IPS-20b (cell line): ENCODE measurements at regions not wholly inside any gene's neighbourhood (a gene's known extent, or its start where the extent isn't known, plus 50 kb on each side); places are given as distances from the start of the nearest gene placed in this dataset.
"Not testable (repeated sequence)": the region's sequence is repeated elsewhere in the genome, so short reads cannot be mapped to it uniquely, and the experiment has no call there.

Experiments
- H3K27ac ChIP-seq: one replicate; pipeline ENCODE4 v1.5.1; 2013; ENCODE audit warnings: low read length
- H3K27me3 ChIP-seq: 2 replicates; pipeline ENCODE4 v1.6.1; 2013; ENCODE audit warnings: mild to moderate bottlenecking, low read length, inconsistent platforms; ENCODE audit not compliant: insufficient read depth
- H3K36me3 ChIP-seq: 2 replicates; pipeline ENCODE4 v1.6.1; 2013; ENCODE audit warnings: low read depth, mild to moderate bottlenecking, inconsistent platforms, low read length, moderate library complexity; ENCODE audit not compliant: insufficient read depth
- H3K4me1 ChIP-seq: 2 replicates; pipeline ENCODE4 v1.6.1; 2013; ENCODE audit warnings: mild to moderate bottlenecking, control low read depth, inconsistent platforms, low read length, moderate library complexity; ENCODE audit not compliant: insufficient read depth
- H3K4me3 ChIP-seq: 2 replicates; pipeline ENCODE4 v1.5.1; 2013; ENCODE audit warnings: mild to moderate bottlenecking, low read length, inconsistent platforms
- H3K9ac ChIP-seq: 2 replicates; pipeline ENCODE4 v1.6.1; 2013; ENCODE audit warnings: low read depth, mild to moderate bottlenecking, inconsistent platforms, low read length, moderate library complexity
- H3K9me3 ChIP-seq: 2 replicates; pipeline ENCODE4 v1.6.1; 2013; ENCODE audit warnings: mild to moderate bottlenecking, low read depth, low read length, inconsistent platforms; ENCODE audit not compliant: insufficient read depth

GRCh38 chr18:30888344-30888743 lies 154.2 kb downstream of the DSC3 start:
- H3K9me3 ChIP-seq = no peaks in the 10 kb centered on the region
- H3K9ac ChIP-seq = no peak overlapping the region
- no peaks in the 10 kb centered on the region for H3K27me3 ChIP-seq
- H3K36me3 ChIP-seq = no peaks in the 10 kb centered on the region
- peaks cover 12% of the 10 kb centered on the region; the same call in 1 of the 2 replicates for H3K4me1 ChIP-seq
- no peak overlapping the region for H3K4me3 ChIP-seq
- H3K27ac ChIP-seq = no peak overlapping the region

GRCh38 chr18:30886998-30887397 lies 155.5 kb downstream of the DSC3 start:
- Histone ChIP-seq H3K27ac (no peak overlapping the region), H3K36me3 (no peaks in the 10 kb centered on the region), H3K4me1 (peaks cover 3% of the 10 kb centered on the region; the same call in 1 of the 2 replicates), H3K27me3 (no peaks in the 10 kb centered on the region), H3K9ac (no peak overlapping the region), H3K9me3 (no peaks in the 10 kb centered on the region), H3K4me3 (no peak overlapping the region)

GRCh38 chr18:30870466-30870865 lies 172.1 kb downstream of the DSC3 start:
- Histone ChIP-seq H3K36me3 (no peaks in the 10 kb centered on the region), H3K4me1 (peaks cover 14% of the 10 kb centered on the region; the same call in 1 of the 2 replicates), H3K27ac (no peak overlapping the region), H3K4me3 (no peak overlapping the region), H3K9me3 (no peaks in the 10 kb centered on the region), H3K27me3 (no peaks in the 10 kb centered on the region), H3K9ac (no peak overlapping the region)

GRCh38 chr18:30862900-30863299 lies 179.6 kb downstream of the DSC3 start:
- Histone ChIP-seq H3K9me3 (no peaks in the 10 kb centered on the region), H3K27me3 (no peaks in the 10 kb centered on the region), H3K4me3 (no peak overlapping the region), H3K9ac (no peak overlapping the region), H3K27ac (no peak overlapping the region), H3K4me1 (no peaks in the 10 kb centered on the region), H3K36me3 (no peaks in the 10 kb centered on the region)

- no peaks in the 10 kb centered on the region for H3K36me3 ChIP-seq
- H3K9ac ChIP-seq = no peak overlapping the region
- H3K27ac ChIP-seq = no peak overlapping the region
- H3K4me1 ChIP-seq = no peaks in the 10 kb centered on the region
- no peaks in the 10 kb centered on the region for H3K9me3 ChIP-seq
- H3K27me3 ChIP-seq = no peaks in the 10 kb centered on the region
- H3K4me3 ChIP-seq = no peak overlapping the region
Measured at GRCh38 chr18:30860741-30861140, 181.8 kb downstream of the DSC3 start.

- no peaks in the 10 kb centered on the region for H3K36me3 ChIP-seq
- no peaks in the 10 kb centered on the region for H3K4me1 ChIP-seq
- no peak overlapping the region for H3K9ac ChIP-seq
- no peak overlapping the region for H3K27ac ChIP-seq
- no peaks in the 10 kb centered on the region for H3K9me3 ChIP-seq
- no peaks in the 10 kb centered on the region for H3K27me3 ChIP-seq
- H3K4me3 ChIP-seq = no peak overlapping the region
Measured at GRCh38 chr18:30859036-30859435, 183.5 kb downstream of the DSC3 start.

- H3K27ac ChIP-seq = no peak overlapping the region
- H3K9ac ChIP-seq = no peak overlapping the region
- H3K9me3 ChIP-seq = no peaks in the 10 kb centered on the region
- H3K4me1 ChIP-seq = no peaks in the 10 kb centered on the region
- no peaks in the 10 kb centered on the region for H3K36me3 ChIP-seq
- no peak overlapping the region for H3K4me3 ChIP-seq
- no peaks in the 10 kb centered on the region for H3K27me3 ChIP-seq
Measured at GRCh38 chr18:30858560-30858959, 184.0 kb downstream of the DSC3 start.

GRCh38 chr18:30855762-30856161 lies 186.8 kb downstream of the DSC3 start:
- H3K4me3 ChIP-seq = no peak overlapping the region
- H3K36me3 ChIP-seq = no peaks in the 10 kb centered on the region
- H3K9ac ChIP-seq = no peak overlapping the region

GRCh38 chr18:30852980-30853379 lies 189.6 kb downstream of the DSC3 start:
- H3K27ac ChIP-seq = no peak overlapping the region
- no peaks in the 10 kb centered on the region for H3K36me3 ChIP-seq
- H3K9me3 ChIP-seq = no peaks in the 10 kb centered on the region
- H3K27me3 ChIP-seq = no peaks in the 10 kb centered on the region
- no peak overlapping the region for H3K4me3 ChIP-seq
- no peaks in the 10 kb centered on the region for H3K4me1 ChIP-seq
- no peak overlapping the region for H3K9ac ChIP-seq

More at GRCh38 chr18:30855762-30856161, 186.8 kb downstream of the DSC3 start:
- Histone ChIP-seq H3K9me3 (no peaks in the 10 kb centered on the region), H3K27ac (no peak overlapping the region), H3K4me1 (no peaks in the 10 kb centered on the region), H3K27me3 (no peaks in the 10 kb centered on the region)

GRCh38 chr18:30852541-30852940 lies 190.0 kb downstream of the DSC3 start:
- no peaks in the 10 kb centered on the region for H3K9me3 ChIP-seq
- H3K36me3 ChIP-seq = no peaks in the 10 kb centered on the region
- no peaks in the 10 kb centered on the region for H3K27me3 ChIP-seq
- H3K9ac ChIP-seq = no peak overlapping the region
- H3K27ac ChIP-seq = no peak overlapping the region
- H3K4me3 ChIP-seq = no peak overlapping the region
- H3K4me1 ChIP-seq = no peaks in the 10 kb centered on the region

GRCh38 chr18:30839056-30839561 lies 203.4 kb downstream of the DSC3 start:
- H3K9me3 ChIP-seq, H3K36me3 ChIP-seq, H3K4me3 ChIP-seq, H3K27ac ChIP-seq, H3K9ac ChIP-seq, H3K4me1 ChIP-seq, H3K27me3 ChIP-seq: not testable (repeated sequence)

- Histone ChIP-seq H3K36me3 (no peaks in the 10 kb centered on the region), H3K9me3 (no peaks in the 10 kb centered on the region), H3K27me3 (no peaks in the 10 kb centered on the region), H3K4me3 (no peak overlapping the region), H3K4me1 (no peaks in the 10 kb centered on the region), H3K27ac (no peak overlapping the region), H3K9ac (no peak overlapping the region)
Measured at GRCh38 chr18:30828700-30829099, 213.8 kb downstream of the DSC3 start.
